PC-3 (cell line): ENCODE measurements at regions not wholly inside any gene's neighbourhood (a gene's known extent, or its start where the extent isn't known, plus 50 kb on each side); places are given as distances from the start of the nearest gene placed in this dataset.

Source experiments
- ATAC-seq: fragments of 200-7000 bp; cut with Tn5 transposase; 2 replicates; pipeline ENCODE4 v1.9.1; 2020; ENCODE audit warnings: mild to moderate bottlenecking, moderate library complexity
- BruUV-seq: library from RNA; stranded (reverse); fragments of 400-500 nt; replicated peaks from 2 replicates; lab custom pipeline; 2021; lab: Mats Ljungman, UMichigan
- CTCF ChIA-PET: fragments of 300-600 bp; sonication (Branson Sonifier 250); formaldehyde crosslinking; loops from one replicate; lab custom pipeline; 2022; ENCODE audit warnings: antibody characterized with exemption; lab: Charles Lee
- POLR2A ChIA-PET: fragments of 300-600 bp; sonication (Branson Sonifier 250); formaldehyde crosslinking; loops from one replicate; lab custom pipeline; 2022; ENCODE audit warnings: antibody characterized with exemption; ENCODE audit not compliant: unreplicated experiment; lab: Charles Lee
- DNase-seq: peaks from one replicate; pipeline ENCODE4 v3.0.0-alpha.2; 2015
- H2AFZ ChIP-seq: fragments of 300-600 bp; sonication (generic); 2 replicates; pipeline ENCODE4 v1.6.0; 2016; ENCODE audit warnings: antibody characterized with exemption, low read length
- H3F3A ChIP-seq: fragments of 300-600 bp; sonication (generic); one replicate; pipeline ENCODE4 v1.6.0; 2017; ENCODE audit warnings: antibody characterized with exemption, low read length, control low read depth, mild to moderate bottlenecking; ENCODE audit not compliant: unreplicated experiment
- H3K27ac ChIP-seq: fragments of 300-600 bp; sonication (generic); 2 replicates; pipeline ENCODE4 v1.5.1; 2016; ENCODE audit warnings: mild to moderate bottlenecking, low read length
- H3K27me3 ChIP-seq: fragments of 300-600 bp; sonication (generic); 2 replicates; pipeline ENCODE4 v1.6.1; 2016; ENCODE audit warnings: low read length, mixed read lengths
- H3K36me3 ChIP-seq: fragments of 300-600 bp; sonication (generic); 2 replicates; pipeline ENCODE4 v1.6.1; 2016; ENCODE audit warnings: low read depth, mixed run types, low read length, mixed read lengths
- H3K4me1 ChIP-seq: fragments of 300-600 bp; sonication (generic); 2 replicates; pipeline ENCODE4 v1.5.1; 2016; ENCODE audit warnings: low read length; ENCODE audit not compliant: insufficient read depth
- H3K4me2 ChIP-seq: fragments of 300-600 bp; sonication (generic); 2 replicates; pipeline ENCODE4 v1.6.0; 2016; ENCODE audit warnings: low read length
- H3K4me3 ChIP-seq: fragments of 300-600 bp; sonication (generic); 2 replicates; pipeline ENCODE4 v1.5.1; 2016; ENCODE audit warnings: mild to moderate bottlenecking, low read length, mixed read lengths
- H3K79me2 ChIP-seq: fragments of 300-600 bp; sonication (generic); 2 replicates; pipeline ENCODE4 v1.6.1; 2017; ENCODE audit warnings: low read length, mixed read lengths
- H3K9ac ChIP-seq: fragments of 300-600 bp; sonication (generic); 2 replicates; pipeline ENCODE4 v1.6.0; 2016; ENCODE audit warnings: mild to moderate bottlenecking, low read length
- H3K9me2 ChIP-seq: fragments of 300-600 bp; sonication (generic); replicated peaks from 2 replicates; pipeline ENCODE4 v1.6.1; 2016; ENCODE audit warnings: mixed run types, low read length, mixed read lengths
- H3K9me3 ChIP-seq: fragments of 300-600 bp; sonication (generic); 2 replicates; pipeline ENCODE4 v1.6.1; 2016; ENCODE audit warnings: low read length, mixed read lengths
- H4K20me1 ChIP-seq: fragments of 300-600 bp; sonication (generic); 2 replicates; pipeline ENCODE4 v1.6.1; 2016; ENCODE audit warnings: low read length, mixed read lengths
- CTCF ChIP-seq: fragments of 300-600 bp; sonication (generic); conservative IDR thresholded peaks from 2 replicates; pipeline ENCODE4 v1.5.1; 2017; ENCODE audit warnings: antibody characterized with exemption, low read depth, mild to moderate bottlenecking, low read length
- EZH2 ChIP-seq: fragments of 300-600 bp; sonication (generic); IDR thresholded peaks from one replicate; pipeline ENCODE4 v1.6.1; 2017; ENCODE audit warnings: antibody characterized with exemption, mild to moderate bottlenecking, low read length; ENCODE audit not compliant: unreplicated experiment
- EZH2phosphoT487 ChIP-seq: fragments of 300-600 bp; sonication (generic); IDR thresholded peaks from 2 replicates; pipeline ENCODE4 v1.6.1; 2018; ENCODE audit warnings: mild to moderate bottlenecking, antibody characterized with exemption, low read length, borderline replicate concordance
- intact Hi-C: fragments of 100-400 bp; cut with micrococcal nuclease; formaldehyde crosslinking; loops from 2 replicates; pipeline ENCODE4 v1.9.0; 2023

GRCh38 chr4:129897111-129897510, 801.2 kb downstream of the C4orf33 start:
- BruUV-seq: no TSS peak
- H3K9me2 ChIP-seq: no peaks in the 10 kb centered on the region
- no peaks in the 10 kb centered on the region for H3K4me1 ChIP-seq
- CTCF ChIA-PET: no interaction called here
- H3K36me3 ChIP-seq: no peaks in the 10 kb centered on the region
- H3K4me2 ChIP-seq: no peak overlapping the region
- H3K9ac ChIP-seq: no peak overlapping the region
- H4K20me1 ChIP-seq: no peaks in the 10 kb centered on the region
- no peak overlapping the region for H2AFZ ChIP-seq
- no peaks in the 10 kb centered on the region for H3F3A ChIP-seq
- intact Hi-C loops: no loop called here
- H3K27ac ChIP-seq: no peak overlapping the region
- no peaks in the 10 kb centered on the region for H3K27me3 ChIP-seq
- TF ChIP-seq CTCF: no peak
- TF ChIP-seq EZH2phosphoT487: no peak
- TF ChIP-seq EZH2: no peak
- no peak overlapping the region for H3K4me3 ChIP-seq
- POLR2A ChIA-PET: no interaction called here
- no peaks in the 10 kb centered on the region for H3K79me2 ChIP-seq
- no peak for DNase-seq
- H3K9me3 ChIP-seq: no peaks in the 10 kb centered on the region
- no peak for ATAC-seq

- Histone ChIP-seq H3K4me3 (no peak overlapping the region), H3F3A (no peaks in the 10 kb centered on the region), H3K36me3 (no peaks in the 10 kb centered on the region), H4K20me1 (no peaks in the 10 kb centered on the region), H3K27ac (no peak overlapping the region), H3K27me3 (no peaks in the 10 kb centered on the region), H2AFZ (no peak overlapping the region), H3K79me2 (no peaks in the 10 kb centered on the region), H3K9me2 (no peaks in the 10 kb centered on the region), H3K9me3 (no peaks in the 10 kb centered on the region), H3K4me2 (no peak overlapping the region), H3K4me1 (no peaks in the 10 kb centered on the region), H3K9ac (no peak overlapping the region)
- DNase-seq (no peak), ATAC-seq (no peak)
- BruUV-seq: no TSS peak
- CTCF ChIA-PET: no interaction called here
- TF ChIP-seq CTCF (no peak), EZH2 (no peak), EZH2phosphoT487 (no peak)
- intact Hi-C loops: no loop called here
- POLR2A ChIA-PET: no interaction called here
Measured at GRCh38 chr4:129899849-129900248, 803.9 kb downstream of the C4orf33 start.

GRCh38 chr4:129900430-129900953, 804.5 kb downstream of the C4orf33 start:
- Histone ChIP-seq H3K36me3 (no peaks in the 10 kb centered on the region), H2AFZ (no peak overlapping the region), H3K27ac (no peak overlapping the region), H3K9me3 (no peaks in the 10 kb centered on the region), H3K4me2 (no peak overlapping the region), H3K9ac (no peak overlapping the region), H3K4me1 (no peaks in the 10 kb centered on the region), H3K27me3 (no peaks in the 10 kb centered on the region), H3F3A (no peaks in the 10 kb centered on the region), H3K4me3 (no peak overlapping the region), H4K20me1 (no peaks in the 10 kb centered on the region), H3K9me2 (no peaks in the 10 kb centered on the region), H3K79me2 (no peaks in the 10 kb centered on the region)
- POLR2A ChIA-PET: no interaction called here
- TF ChIP-seq CTCF (no peak), EZH2phosphoT487 (no peak), EZH2 (no peak)
- no peak for DNase-seq
- CTCF ChIA-PET: no interaction called here
- intact Hi-C loops: no loop called here
- no peak for ATAC-seq
- BruUV-seq: no TSS peak
